OCI-LY1 (cell line): ENCODE measurements at regions not wholly inside any gene's neighbourhood (a gene's known extent, or its start where the extent isn't known, plus 50 kb on each side); places are given as distances from the start of the nearest gene placed in this dataset.

Experiments
- EZH2 ChIP-seq: fragments of 200-600 bp; sonication (generic), shearing (Covaris generic); IDR thresholded peaks from 2 replicates; pipeline ENCODE4 v1.8.0; 2017; ENCODE audit warnings: borderline replicate concordance, mixed run types, mild to moderate bottlenecking, antibody characterized with exemption, low read length, moderate library complexity, mixed read lengths
- TF ChIP-seq, protein P1 (sequence below): fragments of 200-600 bp; sonication (generic), shearing (Covaris generic); IDR thresholded peaks from 2 replicates; pipeline ENCODE4 v1.5.1; 2017; ENCODE audit warnings: mild to moderate bottlenecking, antibody characterized with exemption, low read length, moderate library complexity, mixed read lengths

DNA sequence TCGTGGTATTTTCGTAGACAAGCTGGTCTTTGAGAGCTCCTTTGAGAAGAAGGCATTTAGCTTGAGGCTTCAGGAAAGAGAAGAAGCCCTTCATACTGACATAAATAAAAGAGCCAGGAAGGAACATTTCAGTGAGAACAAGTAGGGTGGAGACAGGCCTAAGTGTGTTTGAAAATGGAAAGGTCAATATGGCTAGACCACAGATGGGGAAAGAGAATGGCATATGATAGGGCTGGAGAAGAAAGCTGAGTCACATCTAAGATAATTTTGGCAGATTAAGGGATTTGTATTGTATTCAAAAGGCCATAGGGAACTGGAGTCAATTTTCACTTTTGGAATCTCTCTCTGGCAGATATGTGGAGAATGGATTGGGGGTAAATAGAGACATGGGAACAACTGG, 374.9 kb downstream of the TMEM38B start:
- TF ChIP-seq, protein P1, sequence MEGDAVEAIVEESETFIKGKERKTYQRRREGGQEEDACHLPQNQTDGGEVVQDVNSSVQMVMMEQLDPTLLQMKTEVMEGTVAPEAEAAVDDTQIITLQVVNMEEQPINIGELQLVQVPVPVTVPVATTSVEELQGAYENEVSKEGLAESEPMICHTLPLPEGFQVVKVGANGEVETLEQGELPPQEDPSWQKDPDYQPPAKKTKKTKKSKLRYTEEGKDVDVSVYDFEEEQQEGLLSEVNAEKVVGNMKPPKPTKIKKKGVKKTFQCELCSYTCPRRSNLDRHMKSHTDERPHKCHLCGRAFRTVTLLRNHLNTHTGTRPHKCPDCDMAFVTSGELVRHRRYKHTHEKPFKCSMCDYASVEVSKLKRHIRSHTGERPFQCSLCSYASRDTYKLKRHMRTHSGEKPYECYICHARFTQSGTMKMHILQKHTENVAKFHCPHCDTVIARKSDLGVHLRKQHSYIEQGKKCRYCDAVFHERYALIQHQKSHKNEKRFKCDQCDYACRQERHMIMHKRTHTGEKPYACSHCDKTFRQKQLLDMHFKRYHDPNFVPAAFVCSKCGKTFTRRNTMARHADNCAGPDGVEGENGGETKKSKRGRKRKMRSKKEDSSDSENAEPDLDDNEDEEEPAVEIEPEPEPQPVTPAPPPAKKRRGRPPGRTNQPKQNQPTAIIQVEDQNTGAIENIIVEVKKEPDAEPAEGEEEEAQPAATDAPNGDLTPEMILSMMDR = no peak
- no peak for TF ChIP-seq EZH2
